Transverse colon (tissue), 3 donors: ENCODE measurements at regions not wholly inside any gene's neighbourhood (a gene's known extent, or its start where the extent isn't known, plus 50 kb on each side); places are given as distances from the start of the nearest gene placed in this dataset.
"Not testable (repeated sequence)": the region's sequence is repeated elsewhere in the genome, so short reads cannot be mapped to it uniquely, and the experiment has no call there.

Experiments used
- POLR2A ChIP-seq: fragments of 450-650 bp; IDR thresholded peaks from one replicate; pipeline ENCODE4 v1.6.1; 2016; ENCODE audit warnings: antibody characterized with exemption, mild to moderate bottlenecking, moderate library complexity
- TF ChIP-seq, protein P1 (sequence below), 5 experiments: fragments of 200-600 bp in 3 of 5; fragments of 450-650 bp in 2 of 5; sonication (generic) in 3 of 5; IDR thresholded peaks; 1 replicate in 2 of 5; 2 replicates in 3 of 5; pipeline ENCODE4 v1.5.1; 2016 to 2017; ENCODE audit warnings: antibody characterized with exemption in 5 of 5, inconsistent platforms in 3 of 5, mild to moderate bottlenecking in 2 of 5, moderate library complexity in 1 of 5

DNA sequence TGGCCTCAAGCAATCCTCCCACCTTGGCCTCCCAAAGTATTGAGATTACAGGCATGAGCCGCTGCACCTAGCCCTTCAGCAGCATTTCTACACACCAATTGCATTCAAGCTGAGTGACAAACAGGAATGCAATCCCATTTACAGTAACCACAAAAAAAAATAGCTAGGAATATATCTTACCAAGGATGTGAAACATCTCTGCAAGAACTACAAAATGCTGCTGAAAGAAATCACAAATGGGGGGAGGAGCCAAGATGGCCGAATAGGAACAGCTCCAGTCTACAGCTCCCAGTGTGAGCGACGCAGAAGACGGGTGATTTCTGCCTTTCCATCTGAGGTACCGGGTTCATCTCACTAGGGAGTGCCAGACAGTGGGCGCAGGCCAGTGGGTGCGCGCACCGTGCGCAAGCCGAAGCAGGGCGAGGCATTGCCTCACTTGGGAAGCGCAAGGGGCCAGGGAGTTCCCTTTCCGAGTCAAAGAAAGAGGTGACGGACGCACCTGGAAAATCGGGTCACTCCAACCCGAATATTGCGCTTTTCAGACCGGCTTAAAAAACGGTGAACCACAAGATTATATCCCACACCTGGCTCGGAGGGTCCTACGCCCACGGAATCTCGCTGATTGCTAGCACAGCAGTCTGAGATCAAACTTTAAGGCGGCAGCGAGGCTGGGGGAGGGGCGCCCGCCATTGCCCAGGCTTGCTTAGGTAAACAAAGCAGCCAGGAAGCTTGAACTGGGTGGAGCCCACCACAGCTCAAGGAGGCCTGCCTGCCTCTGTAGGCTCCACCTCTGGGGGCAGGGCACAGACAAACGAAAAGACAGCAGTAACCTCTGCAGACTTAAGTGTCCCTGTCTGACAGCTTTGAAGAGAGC lies 116.1 kb upstream of the GRB10 start:
- TF ChIP-seq POLR2A: not testable (repeated sequence)
- TF ChIP-seq, protein P1, sequence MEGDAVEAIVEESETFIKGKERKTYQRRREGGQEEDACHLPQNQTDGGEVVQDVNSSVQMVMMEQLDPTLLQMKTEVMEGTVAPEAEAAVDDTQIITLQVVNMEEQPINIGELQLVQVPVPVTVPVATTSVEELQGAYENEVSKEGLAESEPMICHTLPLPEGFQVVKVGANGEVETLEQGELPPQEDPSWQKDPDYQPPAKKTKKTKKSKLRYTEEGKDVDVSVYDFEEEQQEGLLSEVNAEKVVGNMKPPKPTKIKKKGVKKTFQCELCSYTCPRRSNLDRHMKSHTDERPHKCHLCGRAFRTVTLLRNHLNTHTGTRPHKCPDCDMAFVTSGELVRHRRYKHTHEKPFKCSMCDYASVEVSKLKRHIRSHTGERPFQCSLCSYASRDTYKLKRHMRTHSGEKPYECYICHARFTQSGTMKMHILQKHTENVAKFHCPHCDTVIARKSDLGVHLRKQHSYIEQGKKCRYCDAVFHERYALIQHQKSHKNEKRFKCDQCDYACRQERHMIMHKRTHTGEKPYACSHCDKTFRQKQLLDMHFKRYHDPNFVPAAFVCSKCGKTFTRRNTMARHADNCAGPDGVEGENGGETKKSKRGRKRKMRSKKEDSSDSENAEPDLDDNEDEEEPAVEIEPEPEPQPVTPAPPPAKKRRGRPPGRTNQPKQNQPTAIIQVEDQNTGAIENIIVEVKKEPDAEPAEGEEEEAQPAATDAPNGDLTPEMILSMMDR (IDR thresholded peaks at IDR 0.05): not testable (repeated sequence)
